GM19025 (cell line): ENCODE measurements at regions not wholly inside any gene's neighbourhood (a gene's known extent, or its start where the extent isn't known, plus 50 kb on each side); places are given as distances from the start of the nearest gene placed in this dataset.

Experiments
- ATAC-seq: cut with Tn5 transposase; IDR thresholded peaks from one replicate; pipeline ENCODE4 v1.9.1; 2021; ENCODE audit warnings: mild to moderate bottlenecking, low read depth, moderate library complexity; ENCODE audit not compliant: unreplicated experiment

DNA sequence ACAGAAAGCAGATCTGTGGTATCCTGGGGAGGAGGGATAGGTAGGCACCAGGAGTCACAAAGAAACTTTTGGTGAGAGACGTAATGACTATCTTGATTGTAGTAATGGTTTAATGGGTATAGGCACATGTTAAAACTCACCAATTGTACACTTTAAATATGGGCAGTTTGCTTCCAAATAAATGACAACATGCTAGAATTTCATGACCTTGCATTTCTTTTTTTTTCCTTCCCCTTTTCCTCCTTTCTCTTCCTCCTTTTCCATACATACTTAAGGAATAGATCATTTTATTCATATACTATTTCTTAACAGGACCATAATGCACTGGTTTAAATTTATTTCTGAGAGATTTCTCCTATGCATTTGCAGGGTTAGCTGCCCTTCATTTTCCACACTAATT is 341.8 kb downstream of the TMEM182 start:
- ATAC-seq: no peak

DNA sequence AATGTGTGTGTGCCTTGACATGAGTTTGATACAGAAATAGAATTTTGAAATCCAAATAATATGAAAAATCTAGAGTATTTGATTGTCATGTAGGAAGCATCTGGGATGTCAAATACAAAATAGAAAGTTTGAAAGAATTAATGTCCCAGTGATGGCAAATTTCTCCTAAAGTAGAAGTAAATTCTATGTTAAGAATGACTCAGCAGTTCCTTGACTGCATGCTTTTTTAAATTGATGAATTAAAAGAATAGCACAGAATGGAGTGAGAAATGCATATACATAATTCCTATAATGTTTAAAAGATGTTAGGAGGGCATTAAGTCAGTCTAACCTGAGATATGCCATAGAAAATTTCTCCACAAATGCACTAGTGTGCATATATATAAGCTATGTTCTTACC is 357.5 kb downstream of the TMEM182 start:
- no peak for ATAC-seq

DNA sequence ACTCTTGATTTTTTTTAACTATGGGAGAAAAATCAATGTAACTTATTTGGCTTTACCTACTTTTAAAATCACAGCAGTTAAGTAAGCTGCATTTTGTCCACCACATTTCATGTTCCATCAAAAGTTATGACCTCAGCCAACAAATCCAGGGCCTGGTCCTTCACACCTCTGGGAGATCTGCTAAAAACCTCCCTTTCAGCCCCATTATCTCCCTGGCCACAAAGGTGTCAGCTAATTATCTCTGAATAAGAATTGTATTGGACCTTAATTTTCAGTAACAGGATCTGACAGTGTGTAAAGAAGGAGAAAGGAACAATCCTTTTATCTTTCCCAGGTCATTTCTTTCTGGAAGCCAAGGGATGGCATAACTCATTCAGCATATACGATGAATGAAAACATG is 359.3 kb downstream of the TMEM182 start:
- ATAC-seq: no peak

DNA sequence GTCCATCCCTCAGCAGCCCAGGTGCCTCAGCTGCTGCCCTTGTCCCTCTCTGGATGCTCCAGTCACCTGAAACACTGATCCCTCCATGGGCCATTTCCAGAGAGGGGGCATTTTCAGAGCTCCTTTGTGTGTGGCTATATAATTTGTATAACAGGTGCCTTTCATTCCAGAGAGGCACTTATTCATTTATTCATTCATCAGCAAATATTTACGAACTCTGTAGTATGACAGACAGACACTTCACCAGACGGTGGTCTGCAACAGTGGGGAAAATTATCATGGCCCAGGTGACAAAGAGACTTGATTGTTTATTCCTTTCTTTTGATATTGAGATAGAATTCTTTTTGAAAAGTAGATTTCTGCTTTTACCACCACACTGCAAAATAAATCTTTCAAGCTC is 361.7 kb downstream of the TMEM182 start:
- ATAC-seq: no peak

DNA sequence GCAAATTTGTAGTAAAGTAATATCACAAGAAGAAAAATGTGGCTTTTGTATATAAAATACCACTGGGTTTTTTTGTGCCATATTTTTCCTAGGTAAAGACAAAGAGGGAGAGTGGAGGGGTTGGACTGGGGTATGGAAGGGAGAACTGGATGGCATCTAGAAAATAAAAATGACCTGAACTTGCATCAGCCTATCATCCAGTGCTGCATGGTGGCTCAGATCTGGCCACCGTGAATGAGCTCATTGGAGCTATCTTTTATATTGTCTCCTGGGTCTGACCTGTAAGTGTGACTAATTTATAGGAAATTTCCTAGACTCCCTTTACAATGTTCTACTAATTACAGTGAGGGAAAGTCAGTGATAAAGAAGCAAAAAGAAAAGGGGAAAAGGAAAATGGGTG is 369.0 kb downstream of the TMEM182 start:
- ATAC-seq: no peak

DNA sequence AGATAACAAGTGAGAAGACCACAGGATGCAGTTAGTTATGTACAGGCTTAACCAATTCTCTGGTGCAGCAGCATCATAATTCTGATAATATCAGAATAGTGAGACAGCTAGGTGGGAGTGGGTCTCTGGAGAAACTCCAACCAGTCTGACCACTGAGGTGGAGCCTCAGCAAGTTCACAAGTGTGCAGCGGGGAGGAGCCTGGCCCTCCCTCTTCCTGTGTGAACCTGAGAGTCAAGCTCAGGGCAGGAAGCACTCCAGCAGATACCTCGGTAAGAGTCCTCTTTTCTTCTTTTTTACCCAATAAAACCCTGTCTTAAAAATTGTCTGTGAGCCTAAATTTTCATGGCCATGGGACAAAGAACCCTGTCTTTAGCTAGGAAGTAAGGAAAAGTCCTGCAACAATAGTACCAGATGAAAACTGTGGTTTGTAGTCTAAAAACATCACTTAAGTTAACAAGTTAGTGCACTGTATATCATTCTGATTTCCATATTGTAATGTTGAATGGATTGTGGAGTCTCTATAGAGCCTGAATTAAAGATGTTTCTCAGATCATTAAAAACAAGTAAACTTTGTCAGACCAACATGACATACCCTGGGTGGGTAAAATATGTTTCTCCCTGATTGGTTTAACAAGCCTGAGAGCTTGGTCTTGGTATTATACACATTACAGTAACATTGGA is 370.8 kb downstream of the TMEM182 start:
- ATAC-seq: peak; percentile 64

DNA sequence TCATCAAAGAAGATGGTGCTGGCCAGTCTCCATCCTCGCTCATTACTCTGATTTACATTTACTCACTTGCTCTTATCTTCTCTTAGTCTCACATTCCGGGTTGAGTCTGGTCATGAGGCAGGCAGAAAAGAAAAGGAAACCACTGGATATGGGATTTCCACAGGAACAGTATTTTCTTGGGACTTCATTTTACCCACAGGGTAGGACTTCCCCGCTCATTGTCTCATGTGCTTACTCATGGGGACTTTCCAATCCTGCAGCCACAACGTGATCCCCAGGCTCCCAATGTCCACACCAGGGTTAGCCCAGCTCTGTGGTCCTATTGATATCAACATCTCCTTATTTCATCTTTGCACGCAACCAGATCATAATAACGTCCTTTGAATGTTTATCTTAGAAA is 373.8 kb downstream of the TMEM182 start:
- no peak for ATAC-seq

DNA sequence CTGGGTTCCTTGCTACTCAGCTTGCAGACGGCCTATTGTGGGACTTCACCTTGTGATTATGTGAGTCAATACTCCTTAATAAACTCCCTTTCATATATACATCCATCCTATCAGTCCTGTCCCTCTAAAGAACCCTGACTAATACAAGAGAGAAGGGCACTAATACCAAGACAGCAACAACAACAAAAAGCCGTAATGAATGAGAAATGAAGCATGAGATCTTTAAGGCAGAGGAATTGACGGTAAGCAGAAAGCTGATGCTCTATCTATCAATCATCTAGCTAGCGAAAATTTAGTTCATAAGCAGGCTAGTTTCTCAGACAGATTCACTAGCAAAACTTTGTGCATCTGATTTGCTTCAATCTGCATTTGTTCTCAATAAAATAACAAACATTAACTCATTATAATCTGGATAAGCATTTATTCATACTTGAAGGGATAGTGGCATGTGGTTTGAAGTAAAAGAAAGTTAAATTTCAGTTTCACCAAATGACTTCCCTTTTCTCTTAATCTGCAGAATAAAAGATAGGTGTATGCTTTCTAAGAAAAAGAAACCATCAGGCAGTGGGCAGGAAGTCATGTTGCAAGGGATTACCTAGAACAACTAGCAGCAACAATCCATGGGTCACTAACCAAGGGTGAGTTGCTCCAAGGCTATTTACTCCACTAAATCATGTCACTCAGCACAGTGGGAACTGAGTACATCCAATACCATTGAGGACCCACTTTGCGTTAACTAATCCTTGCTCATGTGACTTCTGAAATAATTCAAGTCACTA is 376.5 kb downstream of the TMEM182 start:
- ATAC-seq: no peak

DNA sequence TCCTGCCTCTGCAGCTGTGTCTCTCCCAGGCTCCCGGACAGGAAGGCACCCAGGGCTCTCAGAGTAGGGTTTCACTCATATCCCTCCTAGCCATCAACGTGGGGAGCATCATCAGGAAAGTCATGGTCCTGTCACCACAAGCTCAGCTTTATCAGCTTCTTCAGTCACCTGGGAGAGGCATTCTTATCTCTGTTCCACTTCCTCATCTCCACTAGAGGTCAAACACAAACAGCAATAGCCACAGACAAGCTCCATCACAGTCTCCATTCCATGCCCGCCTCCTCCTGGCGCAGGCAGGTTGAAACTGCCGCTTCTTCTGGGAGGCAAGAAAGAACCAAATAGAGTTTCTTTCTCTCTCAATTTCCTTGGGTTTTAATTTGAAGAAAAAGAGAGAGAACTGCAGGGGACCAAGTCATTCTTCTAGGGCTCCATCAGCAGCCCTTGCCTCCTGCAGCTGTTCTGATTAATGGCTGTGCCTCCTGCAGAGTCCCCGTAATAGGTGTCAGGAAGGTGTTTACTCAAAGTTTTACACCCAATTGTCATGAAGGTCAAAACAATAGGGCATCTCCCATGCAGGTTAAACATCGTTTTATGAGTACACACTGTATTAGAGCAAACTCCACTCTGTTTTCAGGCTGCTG is 377.9 kb downstream of the TMEM182 start:
- ATAC-seq: no peak

DNA sequence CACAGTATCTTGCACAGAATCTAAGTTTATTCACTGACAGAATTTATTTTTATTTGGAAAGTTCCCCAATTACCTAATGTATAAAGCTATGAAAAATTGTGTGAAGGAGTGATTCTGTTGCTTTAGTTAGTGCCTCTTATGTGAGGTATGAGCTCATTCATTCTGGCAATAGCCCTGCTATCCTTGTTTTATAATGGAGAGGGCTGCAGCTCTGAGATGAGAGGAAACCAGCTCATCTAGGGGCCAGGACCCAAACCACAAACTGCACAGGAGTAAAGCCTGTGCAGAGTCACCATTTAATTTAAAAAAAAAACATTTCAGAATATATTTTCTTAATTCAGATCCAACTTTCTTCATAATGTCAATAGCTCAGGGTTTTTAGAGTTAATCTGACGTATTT is 383.0 kb downstream of the TMEM182 start:
- no peak for ATAC-seq

DNA sequence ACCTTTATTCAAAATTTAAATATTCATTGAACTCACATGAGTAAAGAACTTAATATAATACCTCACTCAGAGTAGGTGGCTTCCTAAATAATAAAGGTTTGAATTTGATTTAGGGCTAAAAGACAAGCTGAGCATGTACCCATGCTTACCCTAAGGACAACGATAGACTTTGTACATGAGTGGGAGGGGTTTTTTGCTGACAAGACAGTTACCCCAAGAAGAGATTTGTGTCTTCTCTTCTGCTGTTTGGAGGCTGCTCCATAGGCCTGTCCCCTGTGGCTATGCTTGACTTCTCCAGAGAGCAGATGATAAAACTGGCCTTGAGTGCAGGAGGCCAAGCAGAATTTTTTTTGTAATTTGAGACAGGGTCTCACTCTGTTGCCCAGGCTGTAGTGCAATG is 383.9 kb downstream of the TMEM182 start:
- ATAC-seq: no peak

DNA sequence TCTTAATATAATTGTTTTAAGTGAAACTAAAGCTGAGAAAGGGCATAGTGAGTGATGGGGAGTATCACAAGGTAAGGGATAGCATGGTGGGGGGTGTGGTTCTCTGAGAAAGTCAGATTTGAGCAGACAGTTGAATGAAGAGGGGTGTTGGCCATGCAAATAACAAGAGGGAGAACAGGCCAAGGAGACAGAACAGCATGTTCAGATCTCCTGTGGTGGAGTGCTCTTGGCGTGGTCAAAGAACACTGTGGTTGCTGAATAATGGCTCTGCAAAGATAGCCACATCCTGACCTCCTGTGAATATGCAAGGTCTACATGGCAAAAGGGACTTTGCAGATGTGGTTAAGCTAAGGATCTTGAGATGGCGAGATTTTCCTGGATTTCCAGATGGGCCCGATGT is 389.2 kb downstream of the TMEM182 start:
- no peak for ATAC-seq

DNA sequence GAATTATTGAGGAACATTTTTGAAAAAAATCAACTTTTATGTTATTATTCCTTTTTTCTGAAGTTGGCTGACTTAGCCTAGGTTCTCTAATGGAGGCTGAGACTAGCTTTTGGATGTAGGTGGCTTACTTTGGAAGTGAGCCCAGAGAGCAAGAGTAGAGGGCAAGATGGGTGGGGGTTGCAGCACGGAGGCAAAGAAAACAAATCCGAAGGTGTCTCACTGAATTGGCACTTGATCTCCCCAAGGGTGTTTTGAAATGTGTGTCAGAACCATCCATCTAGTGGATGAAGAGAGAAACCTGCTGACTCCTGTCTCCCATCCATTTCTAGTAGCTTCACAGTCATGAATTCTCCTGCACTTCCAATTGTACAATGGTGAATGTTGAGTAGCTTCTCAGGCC is 390.7 kb downstream of the TMEM182 start:
- ATAC-seq: no peak

DNA sequence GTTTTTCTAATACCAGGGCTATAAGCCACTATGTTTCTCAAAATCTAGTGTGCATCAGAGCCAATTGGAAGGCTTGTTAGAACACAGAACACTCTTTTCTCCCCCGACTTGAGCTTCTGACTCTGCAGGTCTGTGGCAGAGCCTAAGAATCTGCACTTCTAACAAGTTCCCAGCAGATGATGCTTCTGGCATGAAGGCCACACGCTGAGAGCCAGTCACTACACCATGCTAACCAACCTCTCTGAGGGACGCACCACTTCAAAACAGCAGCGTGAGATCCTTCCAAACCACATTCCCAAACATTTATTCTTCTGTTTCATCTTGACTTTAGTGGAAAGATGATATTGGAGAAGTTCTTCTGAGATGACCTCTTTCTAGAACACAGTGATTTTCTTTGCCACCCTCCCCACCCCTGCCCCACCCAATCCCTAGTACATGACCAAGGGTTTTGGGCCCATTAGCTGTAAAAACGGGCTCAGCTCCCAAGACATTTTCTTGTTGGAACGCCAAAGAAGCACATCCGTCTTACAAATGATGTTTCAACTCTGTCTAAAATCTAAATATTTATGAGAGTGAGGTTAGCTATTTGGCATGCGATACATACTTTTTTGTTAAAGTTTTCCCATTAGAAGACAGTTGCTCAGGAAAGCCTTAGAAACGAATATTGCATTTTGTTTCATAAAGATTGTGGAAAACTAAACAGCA is 391.9 kb downstream of the TMEM182 start:
- no peak for ATAC-seq

DNA sequence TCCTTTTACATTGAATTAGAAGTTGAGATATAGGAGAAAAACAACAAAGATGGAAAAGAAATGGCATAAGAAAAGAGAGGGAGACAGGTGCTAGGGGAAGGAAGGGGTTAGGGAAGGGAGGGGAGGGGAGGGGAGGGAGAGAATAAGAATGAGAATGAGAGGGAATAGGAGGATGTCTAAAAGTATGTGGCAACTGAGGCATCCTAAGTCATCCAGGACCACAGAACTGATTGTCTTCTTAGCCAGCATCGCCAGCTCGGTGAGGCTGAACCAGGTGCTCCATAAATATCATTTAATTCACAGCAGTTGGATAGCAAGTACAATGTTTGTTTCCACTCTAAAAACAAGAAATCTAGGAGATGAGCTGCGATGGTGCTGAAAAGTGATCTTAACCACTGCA is 393.5 kb downstream of the TMEM182 start:
- no peak for ATAC-seq

DNA sequence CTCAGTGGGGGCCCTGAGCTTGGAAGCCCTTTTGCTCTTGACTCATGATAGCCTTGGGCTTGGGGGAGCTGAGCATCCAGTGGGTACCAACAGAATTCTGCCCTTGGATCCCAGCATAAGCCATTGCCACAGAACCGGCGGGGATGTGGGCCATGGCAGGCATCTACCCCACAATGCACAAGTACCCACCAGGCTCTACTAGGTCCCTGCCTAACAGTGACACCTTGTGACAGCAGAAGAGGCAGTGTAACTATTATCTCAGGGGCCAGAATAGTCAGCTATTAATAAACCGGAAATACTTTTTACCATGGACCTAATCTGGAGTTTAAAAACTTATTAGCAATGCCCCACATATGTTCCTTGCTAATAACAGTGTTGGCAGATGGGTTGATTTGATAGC is 397.2 kb downstream of the TMEM182 start:
- no peak for ATAC-seq

DNA sequence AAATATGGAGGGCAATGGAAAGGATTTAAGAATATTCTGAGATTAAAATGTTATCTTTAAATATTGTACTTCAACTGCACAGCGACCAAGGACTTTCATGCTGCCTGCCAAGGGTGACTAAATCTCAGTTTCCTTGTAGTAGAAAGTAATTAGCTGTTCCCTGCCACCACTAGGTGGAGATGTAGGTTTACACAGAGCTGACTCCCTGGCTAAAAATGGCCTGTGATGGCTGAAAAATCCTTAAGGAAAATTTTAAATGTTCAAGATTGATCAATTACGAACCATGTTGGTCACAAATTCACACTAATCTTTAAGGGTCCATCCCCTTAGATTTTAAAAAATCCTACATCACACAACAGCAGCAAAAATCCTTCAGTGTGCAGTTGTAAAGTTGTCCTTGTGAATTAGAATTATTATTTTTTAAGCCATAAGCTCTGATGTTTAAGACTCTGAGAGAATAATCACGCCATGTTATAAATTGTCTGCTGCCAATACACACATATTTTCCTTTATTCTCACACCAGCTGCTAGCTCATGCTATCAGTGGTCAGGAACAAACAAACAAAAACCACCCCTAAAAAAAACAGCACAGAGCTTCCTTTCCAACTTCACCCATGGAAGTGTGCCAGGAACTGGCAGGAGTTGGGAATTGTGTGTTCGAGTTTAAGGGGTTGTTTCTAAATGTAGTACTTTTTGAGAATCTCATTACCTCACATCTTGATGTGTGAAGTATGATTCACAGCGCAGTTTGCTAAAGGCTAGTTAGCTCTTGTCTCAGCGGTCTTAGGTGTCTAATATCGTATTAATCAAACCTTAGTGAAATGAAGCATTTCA is 399.8 kb downstream of the TMEM182 start:
- no peak for ATAC-seq

DNA sequence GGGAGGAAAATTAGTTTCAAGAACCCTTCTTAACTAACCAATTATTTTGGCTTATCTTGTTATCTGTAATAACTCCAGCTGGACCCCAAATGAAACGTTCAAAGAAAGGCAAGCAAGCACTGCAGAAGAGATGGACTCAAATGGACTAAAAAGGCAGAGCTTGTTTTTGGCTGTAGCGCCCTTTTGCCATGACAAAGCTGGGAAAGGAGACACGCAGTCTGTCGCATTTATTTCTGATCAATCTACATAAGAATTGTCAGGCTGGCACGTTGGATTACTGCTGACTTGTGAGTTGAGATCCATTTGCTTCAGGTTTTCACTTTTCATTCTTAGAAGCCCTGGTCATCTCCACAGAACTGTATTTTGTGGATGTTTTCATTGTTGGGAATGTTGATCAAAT is 402.9 kb downstream of the TMEM182 start:
- ATAC-seq: no peak

DNA sequence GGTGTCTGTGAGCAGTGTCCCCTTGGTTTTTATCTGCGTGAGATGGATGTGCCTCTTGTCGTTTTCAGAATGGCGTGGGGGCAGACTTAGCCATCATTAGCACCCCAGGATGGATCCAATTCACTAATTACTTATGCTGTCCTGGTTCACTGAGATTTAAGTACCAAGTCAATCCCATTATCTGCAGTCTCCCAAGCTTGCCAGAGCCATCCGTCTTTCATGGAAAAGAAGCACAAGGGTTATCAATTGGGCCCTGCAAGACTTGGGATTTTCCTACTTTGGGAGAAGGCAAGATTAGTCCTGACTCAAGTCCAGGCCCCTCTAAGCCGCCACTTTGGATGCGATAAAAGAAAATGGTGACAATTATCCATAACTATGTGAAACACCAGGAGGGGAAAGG is 404.0 kb downstream of the TMEM182 start:
- no peak for ATAC-seq
